RWPE2 (cell line): ENCODE measurements at regions not wholly inside any gene's neighbourhood (a gene's known extent, or its start where the extent isn't known, plus 50 kb on each side); places are given as distances from the start of the nearest gene placed in this dataset.

Experiments used
- ATAC-seq: fragments of 200-7000 bp; cut with Tn5 transposase; 3 replicates; pipeline ENCODE4 v1.9.1; 2021; ENCODE audit warnings: low read depth
- DNase-seq: peaks from one replicate; pipeline ENCODE4 v3.0.0-alpha.2; 2020; ENCODE audit warnings: low spot score
- H3K27ac ChIP-seq: fragments of 450-650 bp; 2 replicates; pipeline ENCODE4 v1.5.1; 2017; ENCODE audit warnings: mild to moderate bottlenecking; ENCODE audit not compliant: poor library complexity, severe bottlenecking
- H3K27me3 ChIP-seq: fragments of 250-450 bp; sonication (Bioruptor Pico); 2 replicates; pipeline ENCODE4 v1.5.1; 2021; ENCODE audit warnings: mild to moderate bottlenecking, moderate library complexity; ENCODE audit not compliant: insufficient read depth, poor library complexity, severe bottlenecking
- H3K36me3 ChIP-seq: fragments of 250-450 bp; sonication (Bioruptor Pico); 2 replicates; pipeline ENCODE4 v1.5.1; 2020; ENCODE audit warnings: low read depth, mild to moderate bottlenecking, moderate library complexity
- H3K4me1 ChIP-seq: fragments of 250-450 bp; sonication (Bioruptor Pico); 2 replicates; pipeline ENCODE4 v1.5.1; 2021; ENCODE audit warnings: mild to moderate bottlenecking, moderate library complexity; ENCODE audit not compliant: insufficient read depth, poor library complexity, severe bottlenecking
- H3K4me3 ChIP-seq: fragments of 250-450 bp; sonication (Bioruptor Pico); 2 replicates; pipeline ENCODE4 v1.5.1; 2021; ENCODE audit warnings: mild to moderate bottlenecking, moderate library complexity; ENCODE audit not compliant: severe bottlenecking
- H3K9me3 ChIP-seq: fragments of 250-450 bp; sonication (Bioruptor Pico); 2 replicates; pipeline ENCODE4 v1.5.1; 2021; ENCODE audit warnings: mild to moderate bottlenecking, moderate library complexity; ENCODE audit not compliant: severe bottlenecking
- CTCF ChIP-seq: fragments of 450-650 bp; IDR thresholded peaks from one replicate; pipeline ENCODE4 v1.5.1; 2017; ENCODE audit warnings: mild to moderate bottlenecking, moderate library complexity; ENCODE audit not compliant: poor library complexity, severe bottlenecking

GRCh38 chr1:221796700-221797099 lies 54.8 kb upstream of the DUSP10 start:
- H3K4me1 ChIP-seq, result no peaks in the 10 kb centered on the region
- no peaks in the 10 kb centered on the region for H3K9me3 ChIP-seq
- no peak for ATAC-seq
- no peak overlapping the region for H3K27ac ChIP-seq
- H3K27me3 ChIP-seq, result no peaks in the 10 kb centered on the region
- H3K4me3 ChIP-seq, result no peak overlapping the region
- no peak for TF ChIP-seq CTCF
- no peaks in the 10 kb centered on the region for H3K36me3 ChIP-seq
- DNase-seq, result no peak

DNA sequence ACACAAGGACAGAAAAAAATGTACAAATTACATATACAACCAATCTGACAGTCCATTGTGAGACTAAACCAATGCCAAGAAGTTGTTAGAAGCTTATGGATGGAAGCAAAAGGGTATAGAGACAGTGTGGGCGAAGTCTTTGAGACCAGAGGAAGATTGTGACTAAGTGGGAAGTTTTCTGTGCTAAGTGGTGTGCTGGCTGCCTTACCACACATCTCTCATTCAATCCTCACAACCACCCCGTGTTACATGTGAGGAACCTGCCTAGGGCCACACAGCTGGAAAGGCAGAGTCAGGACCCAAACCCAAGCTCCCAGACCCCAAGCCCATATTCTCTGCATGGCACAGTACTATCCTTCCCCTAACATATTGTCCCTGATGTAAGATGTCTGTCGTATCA lies 53.5 kb upstream of the DUSP10 start:
- Histone ChIP-seq H3K9me3 (no peaks in the 10 kb centered on the region), H3K27ac (no peak overlapping the region), H3K4me1 (no peaks in the 10 kb centered on the region), H3K4me3 (no peak overlapping the region), H3K27me3 (no peaks in the 10 kb centered on the region), H3K36me3 (no peaks in the 10 kb centered on the region)
- no peak for TF ChIP-seq CTCF
- no peak for DNase-seq
- ATAC-seq, result no peak

DNA sequence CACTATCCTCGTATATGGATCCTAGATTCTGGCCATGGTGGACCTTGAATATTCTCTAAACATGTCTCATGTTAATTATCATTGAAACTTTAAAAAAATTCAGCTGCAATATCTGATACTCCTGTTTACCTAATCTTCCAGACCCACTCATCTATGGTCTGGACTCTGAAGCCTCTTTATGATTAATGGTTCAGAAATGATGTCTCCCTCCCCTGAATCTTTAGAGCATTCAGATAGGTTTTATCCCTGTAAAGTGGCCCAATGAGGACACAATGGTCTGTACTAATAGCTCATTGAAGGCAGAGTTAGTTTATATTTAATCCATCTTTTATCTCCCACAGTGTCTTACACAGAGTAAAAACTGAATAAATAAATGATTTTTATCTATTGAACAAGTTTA lies 53.0 kb upstream of the DUSP10 start:
- Histone ChIP-seq H3K36me3 (no peaks in the 10 kb centered on the region), H3K9me3 (no peaks in the 10 kb centered on the region), H3K4me3 (no peak overlapping the region), H3K27ac (no peak overlapping the region), H3K27me3 (no peaks in the 10 kb centered on the region), H3K4me1 (no peaks in the 10 kb centered on the region)
- TF ChIP-seq CTCF, result no peak
- ATAC-seq (no peak), DNase-seq (no peak)

DNA sequence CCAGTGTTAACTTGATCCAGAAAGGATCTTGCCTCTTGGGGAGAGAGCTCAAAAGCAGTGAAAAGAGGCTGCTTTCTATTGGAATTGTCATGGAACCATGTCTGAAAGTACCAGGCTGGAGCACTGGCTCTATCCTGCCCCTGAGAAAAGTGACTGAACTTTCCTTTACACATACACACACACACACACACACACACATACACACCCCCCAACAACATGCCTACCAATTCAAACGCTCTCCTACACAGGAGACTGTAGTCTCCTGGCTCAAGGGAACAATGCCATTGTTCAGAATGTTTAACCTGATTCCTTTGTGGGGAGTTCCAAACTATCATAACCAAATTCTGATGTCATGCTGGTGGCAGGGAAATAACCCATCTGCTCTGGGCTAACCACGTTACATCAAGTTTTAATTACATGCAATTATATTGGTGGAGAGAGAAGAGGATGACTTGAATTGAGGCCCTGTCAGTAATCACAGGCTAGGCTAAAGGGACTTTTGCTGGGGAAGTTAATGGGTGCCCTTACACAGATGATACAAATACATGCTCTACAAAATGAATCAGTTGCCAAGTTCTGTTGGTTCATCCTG lies 52.3 kb upstream of the DUSP10 start:
- no peak for DNase-seq
- H3K9me3 ChIP-seq, result no peaks in the 10 kb centered on the region
- no peak for ATAC-seq

More for the DNA sequence above, 52.3 kb upstream of the DUSP10 start:
- Histone ChIP-seq H3K36me3 (no peaks in the 10 kb centered on the region), H3K4me3 (no peak overlapping the region), H3K4me1 (no peaks in the 10 kb centered on the region), H3K27me3 (no peaks in the 10 kb centered on the region), H3K27ac (no peak overlapping the region)
- TF ChIP-seq CTCF, result no peak
